ENCODE measurements at regions not wholly inside any gene's neighbourhood (a gene's known extent, or its start where the extent isn't known, plus 50 kb on each side); places are given as distances from the start of the nearest gene placed in this dataset.

- DNase-seq (ENCODE audit: low spot score, unreplicated experiment): no peak
- no peak for TF ChIP-seq CTCF (IDR thresholded peaks at IDR 0.05; ENCODE audit: unreplicated experiment)
- H3K36me3 Mint-ChIP-seq (ENCODE audit: insufficient read depth): no peaks in the 10 kb centered on the region
- H3K27me3 Mint-ChIP-seq: no peaks in the 10 kb centered on the region
- no peak overlapping the region for H3K4me3 Mint-ChIP-seq (ENCODE audit: low read depth)
- no peaks in the 10 kb centered on the region for H3K9me3 Mint-ChIP-seq (ENCODE audit: low read depth)
- H3K27ac Mint-ChIP-seq: no peak overlapping the region
- peaks cover 6% of the 10 kb centered on the region for H3K4me1 Mint-ChIP-seq (ENCODE audit: low read depth)
Observed at GRCh38 chr4:159855731-159856130, 752.9 kb downstream of the RAPGEF2 start.

- TF ChIP-seq CTCF (IDR thresholded peaks at IDR 0.05; ENCODE audit: unreplicated experiment): no peak
- no peaks in the 10 kb centered on the region for H3K9me3 Mint-ChIP-seq (ENCODE audit: low read depth)
- no peaks in the 10 kb centered on the region for H3K36me3 Mint-ChIP-seq (ENCODE audit: insufficient read depth)
- no peak for DNase-seq (ENCODE audit: low spot score, unreplicated experiment)
- H3K27me3 Mint-ChIP-seq: no peaks in the 10 kb centered on the region
- H3K4me3 Mint-ChIP-seq (ENCODE audit: low read depth): no peak overlapping the region
- H3K4me1 Mint-ChIP-seq (ENCODE audit: low read depth): peaks cover 6% of the 10 kb centered on the region
- H3K27ac Mint-ChIP-seq: peak overlapping the region; percentile 38
Observed at GRCh38 chr4:159856451-159856850, 753.6 kb downstream of the RAPGEF2 start.

DNA sequence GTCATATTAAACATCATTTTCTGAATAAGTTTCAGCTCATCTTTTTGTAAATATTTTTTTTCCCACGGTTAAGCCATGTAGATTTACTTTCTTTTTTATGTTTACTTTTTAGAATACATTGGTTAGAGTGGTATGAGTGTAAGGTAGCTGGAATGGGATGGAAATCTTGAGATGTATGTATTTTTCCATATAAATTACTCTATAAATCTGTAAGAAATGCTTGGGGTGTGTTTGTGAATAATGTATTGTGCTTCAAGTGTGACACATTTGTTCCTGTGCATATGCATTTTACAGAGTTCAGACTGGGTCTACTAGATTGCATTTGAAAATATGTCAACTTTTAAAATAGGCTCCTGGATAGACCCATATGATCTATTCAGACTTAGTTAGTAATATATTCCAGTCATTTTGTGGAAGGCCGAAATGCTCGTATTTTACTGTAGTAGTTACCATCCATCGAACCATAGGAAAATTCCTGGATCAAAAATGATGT, 756.8 kb downstream of the RAPGEF2 start:
- Mint-ChIP-seq H3K36me3 (ENCODE audit: insufficient read depth) (no peaks in the 10 kb centered on the region), H3K4me1 (ENCODE audit: low read depth) (peaks cover 6% of the 10 kb centered on the region), H3K27ac (no peak overlapping the region), H3K27me3 (no peaks in the 10 kb centered on the region), H3K9me3 (ENCODE audit: low read depth) (no peaks in the 10 kb centered on the region), H3K4me3 (ENCODE audit: low read depth) (no peak overlapping the region)
- DNase-seq (ENCODE audit: low spot score, unreplicated experiment): no peak
- no peak for TF ChIP-seq CTCF (IDR thresholded peaks at IDR 0.05; ENCODE audit: unreplicated experiment)

- no peak overlapping the region for H3K27ac Mint-ChIP-seq
- no peak for TF ChIP-seq CTCF (IDR thresholded peaks at IDR 0.05; ENCODE audit: unreplicated experiment)
- H3K4me1 Mint-ChIP-seq (ENCODE audit: low read depth): peaks cover 6% of the 10 kb centered on the region
- no peak for DNase-seq (ENCODE audit: low spot score, unreplicated experiment)
- H3K9me3 Mint-ChIP-seq (ENCODE audit: low read depth): no peaks in the 10 kb centered on the region
- H3K27me3 Mint-ChIP-seq: no peaks in the 10 kb centered on the region
- no peaks in the 10 kb centered on the region for H3K36me3 Mint-ChIP-seq (ENCODE audit: insufficient read depth)
- no peak overlapping the region for H3K4me3 Mint-ChIP-seq (ENCODE audit: low read depth)
Observed at GRCh38 chr4:159860945-159861344, 758.1 kb downstream of the RAPGEF2 start.

GRCh38 chr4:159864337-159864736, 761.5 kb downstream of the RAPGEF2 start:
- Mint-ChIP-seq H3K9me3 (ENCODE audit: low read depth) (peaks cover 3% of the 10 kb centered on the region), H3K4me1 (ENCODE audit: low read depth) (no peaks in the 10 kb centered on the region), H3K27ac (no peak overlapping the region), H3K4me3 (ENCODE audit: low read depth) (no peak overlapping the region), H3K36me3 (ENCODE audit: insufficient read depth) (no peaks in the 10 kb centered on the region), H3K27me3 (no peaks in the 10 kb centered on the region)
- no peak for TF ChIP-seq CTCF (IDR thresholded peaks at IDR 0.05; ENCODE audit: unreplicated experiment)
- no peak for DNase-seq (ENCODE audit: low spot score, unreplicated experiment)

Measured in progenitor cell of endocrine pancreas (in vitro differentiated cells).